HFF-Myc (cell line): ENCODE measurements at regions not wholly inside any gene's neighbourhood (a gene's known extent, or its start where the extent isn't known, plus 50 kb on each side); places are given as distances from the start of the nearest gene placed in this dataset.

ENCODE experiments used
- DNase-seq: peaks from one replicate; pipeline ENCODE4 v3.0.0-alpha.2; 2011; ENCODE audit warnings: low read depth; ENCODE audit errors: extremely low read depth
- H3K4me3 ChIP-seq: replicated peaks from 2 replicates; pipeline ENCODE4 v1.5.1; 2011; ENCODE audit warnings: low read depth, mild to moderate bottlenecking, control low read depth, low read length
- CTCF ChIP-seq: IDR thresholded peaks from 2 replicates; pipeline ENCODE4 v1.5.1; 2012; ENCODE audit warnings: mild to moderate bottlenecking, low read depth, low read length, control low read depth; ENCODE audit errors: missing control alignments

GRCh38 chr11:70790671-70791300, 392.5 kb downstream of the CTTN start:
- no peak for DNase-seq
- H3K4me3 ChIP-seq, result no peak overlapping the region
- TF ChIP-seq CTCF, result no peak

GRCh38 chr11:70796648-70797227, 398.4 kb downstream of the CTTN start:
- no peak for DNase-seq
- TF ChIP-seq CTCF, result peak; percentile 6
- no peak overlapping the region for H3K4me3 ChIP-seq

DNA sequence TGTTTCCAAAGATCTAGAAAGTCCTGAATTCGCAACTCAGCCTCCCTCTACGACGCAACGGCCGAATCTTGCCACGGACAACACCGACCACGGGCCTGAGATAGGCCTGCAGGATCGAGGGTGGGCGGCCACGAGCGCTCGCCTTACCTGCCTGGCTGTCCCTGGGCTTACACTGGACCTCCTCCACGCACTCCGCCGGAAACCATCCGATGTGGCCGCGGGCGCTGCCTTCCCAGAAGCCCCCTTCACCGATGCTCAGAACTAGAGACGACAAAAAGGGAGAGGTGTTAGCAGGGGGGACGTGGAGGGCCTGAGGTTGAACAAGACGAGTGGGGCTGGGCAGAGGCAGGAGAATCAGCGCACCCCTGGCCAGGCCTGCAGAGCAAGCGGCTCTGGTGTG, 400.0 kb downstream of the CTTN start:
- no peak for DNase-seq
- no peak overlapping the region for H3K4me3 ChIP-seq
- TF ChIP-seq CTCF, result no peak

GRCh38 chr11:70799386-70799785, 401.1 kb downstream of the CTTN start:
- TF ChIP-seq CTCF, result no peak
- DNase-seq, result no peak
- H3K4me3 ChIP-seq, result no peak overlapping the region

DNA sequence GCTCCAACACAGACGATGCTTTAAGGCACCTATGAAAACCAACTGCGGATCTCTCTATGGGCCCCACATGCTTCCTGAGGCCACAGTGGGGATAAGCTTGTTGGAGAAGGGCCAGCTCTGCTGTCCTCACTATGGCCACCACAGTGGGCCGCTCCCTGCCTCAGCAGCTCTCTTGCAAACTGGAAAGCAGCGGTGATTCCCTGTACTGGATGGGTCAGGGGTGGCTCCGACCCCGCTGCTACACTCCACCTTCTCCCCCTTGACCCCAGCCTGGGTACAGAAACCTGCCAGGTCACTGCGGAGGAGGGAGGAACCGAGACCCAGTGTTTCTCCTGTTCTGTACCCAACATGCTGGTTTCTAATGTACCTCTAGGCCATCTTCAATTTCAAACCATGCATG, 403.9 kb downstream of the CTTN start:
- TF ChIP-seq CTCF, result no peak
- H3K4me3 ChIP-seq, result no peak overlapping the region
- no peak for DNase-seq

- H3K4me3 ChIP-seq, result no peak overlapping the region
- no peak for TF ChIP-seq CTCF
- no peak for DNase-seq
Measured at GRCh38 chr11:70804139-70804837, 406.0 kb downstream of the CTTN start.

DNA sequence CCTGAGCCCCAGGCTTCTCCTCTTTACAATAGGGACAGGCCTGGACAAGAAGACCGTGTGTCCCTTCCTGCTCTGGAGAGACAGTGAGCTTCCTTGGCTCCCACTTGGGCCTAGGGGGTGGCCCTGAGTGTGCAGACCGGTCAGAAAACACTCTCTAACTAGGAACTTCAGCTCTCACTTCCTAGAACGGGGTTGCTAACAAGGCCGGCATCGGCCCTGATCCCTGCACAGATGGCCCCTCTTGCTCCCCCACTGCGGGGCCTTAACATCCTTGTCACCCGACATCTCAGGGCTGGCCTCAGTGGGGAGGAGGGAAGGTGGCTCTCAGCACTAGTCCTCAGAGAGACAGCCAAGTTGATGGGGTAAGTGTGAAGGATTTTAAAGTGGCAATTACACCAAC, 406.9 kb downstream of the CTTN start:
- H3K4me3 ChIP-seq, result no peak overlapping the region
- no peak for DNase-seq
- TF ChIP-seq CTCF, result no peak
